MM.1S (cell line): ENCODE measurements at regions not wholly inside any gene's neighbourhood (a gene's known extent, or its start where the extent isn't known, plus 50 kb on each side); places are given as distances from the start of the nearest gene placed in this dataset.

Experiments used
- DNase-seq: peaks from one replicate; pipeline ENCODE4 v3.0.0-alpha.2; 2015
- H2AFZ ChIP-seq: fragments of 300-600 bp; sonication (generic); 2 replicates; pipeline ENCODE4 v1.6.0; 2016; ENCODE audit warnings: antibody characterized with exemption, low read length
- H3F3A ChIP-seq: fragments of 300-600 bp; sonication (generic); 2 replicates; pipeline ENCODE4 v1.6.1; 2016; ENCODE audit warnings: mild to moderate bottlenecking, antibody characterized with exemption, low read length, moderate library complexity, mixed read lengths; ENCODE audit not compliant: insufficient read depth
- H3K27ac ChIP-seq: fragments of 300-600 bp; sonication (generic); 2 replicates; pipeline ENCODE4 v1.5.1; 2016; ENCODE audit warnings: mild to moderate bottlenecking, low read length
- H3K27me3 ChIP-seq: fragments of 300-600 bp; sonication (generic); replicated peaks from 2 replicates; pipeline ENCODE4 v1.6.0; 2016; ENCODE audit warnings: low read length; ENCODE audit not compliant: insufficient read depth
- H3K36me3 ChIP-seq: fragments of 300-600 bp; sonication (generic); replicated peaks from 2 replicates; pipeline ENCODE4 v1.6.1; 2016; ENCODE audit warnings: mild to moderate bottlenecking, low read length, mixed read lengths; ENCODE audit not compliant: insufficient read depth
- H3K4me1 ChIP-seq: fragments of 300-600 bp; sonication (generic); 2 replicates; pipeline ENCODE4 v1.6.1; 2016; ENCODE audit warnings: low read length, mixed read lengths
- H3K4me2 ChIP-seq: fragments of 300-600 bp; sonication (generic); 2 replicates; pipeline ENCODE4 v1.6.0; 2016; ENCODE audit warnings: low read depth, low read length
- H3K4me3 ChIP-seq: fragments of 300-600 bp; sonication (generic); 2 replicates; pipeline ENCODE4 v1.5.1; 2016; ENCODE audit warnings: low read length, mixed read lengths
- H3K79me2 ChIP-seq: fragments of 300-600 bp; sonication (generic); 2 replicates; pipeline ENCODE4 v1.6.1; 2016; ENCODE audit warnings: mixed run types, low read length, mixed read lengths
- H3K9ac ChIP-seq: fragments of 300-600 bp; sonication (generic); 2 replicates; pipeline ENCODE4 v1.6.1; 2016; ENCODE audit warnings: low read length, mixed read lengths
- H3K9me2 ChIP-seq: fragments of 300-600 bp; sonication (generic); replicated peaks from 2 replicates; pipeline ENCODE4 v1.6.1; 2016; ENCODE audit warnings: mild to moderate bottlenecking, low read length, mixed read lengths; ENCODE audit not compliant: insufficient read depth
- H3K9me3 ChIP-seq: fragments of 300-600 bp; sonication (generic); replicated peaks from 2 replicates; pipeline ENCODE4 v1.6.1; 2016; ENCODE audit warnings: mild to moderate bottlenecking, low read length, mixed read lengths; ENCODE audit not compliant: insufficient read depth
- H4K20me1 ChIP-seq: fragments of 300-600 bp; sonication (generic); 2 replicates; pipeline ENCODE4 v1.6.1; 2016; ENCODE audit warnings: mild to moderate bottlenecking, low read length, moderate library complexity, mixed read lengths; ENCODE audit not compliant: insufficient read depth
- EZH2 ChIP-seq: fragments of 300-600 bp; sonication (generic); optimal IDR thresholded peaks from 2 replicates; pipeline ENCODE3; 2017; ENCODE audit warnings: low read depth, mild to moderate bottlenecking, antibody characterized with exemption, low read length, mixed read lengths
- EZH2phosphoT487 ChIP-seq: fragments of 300-600 bp; sonication (generic); IDR thresholded peaks from 2 replicates; pipeline ENCODE4 v1.6.1; 2018; ENCODE audit warnings: antibody characterized with exemption, low read length
- TF ChIP-seq, protein P1 (sequence below): fragments of 300-600 bp; sonication (generic); IDR thresholded peaks from 2 replicates; pipeline ENCODE4 v1.5.1; 2016; ENCODE audit warnings: antibody characterized with exemption, low read length, mixed read lengths

GRCh38 chr11:69385832-69386427 is 92.0 kb downstream of the MYEOV start:
- no peaks in the 10 kb centered on the region for H3K79me2 ChIP-seq
- no peaks in the 10 kb centered on the region for H3K9me3 ChIP-seq
- H3K4me2 ChIP-seq: no peak overlapping the region
- no peak for TF ChIP-seq EZH2phosphoT487
- TF ChIP-seq EZH2: no peak
- TF ChIP-seq, protein P1, sequence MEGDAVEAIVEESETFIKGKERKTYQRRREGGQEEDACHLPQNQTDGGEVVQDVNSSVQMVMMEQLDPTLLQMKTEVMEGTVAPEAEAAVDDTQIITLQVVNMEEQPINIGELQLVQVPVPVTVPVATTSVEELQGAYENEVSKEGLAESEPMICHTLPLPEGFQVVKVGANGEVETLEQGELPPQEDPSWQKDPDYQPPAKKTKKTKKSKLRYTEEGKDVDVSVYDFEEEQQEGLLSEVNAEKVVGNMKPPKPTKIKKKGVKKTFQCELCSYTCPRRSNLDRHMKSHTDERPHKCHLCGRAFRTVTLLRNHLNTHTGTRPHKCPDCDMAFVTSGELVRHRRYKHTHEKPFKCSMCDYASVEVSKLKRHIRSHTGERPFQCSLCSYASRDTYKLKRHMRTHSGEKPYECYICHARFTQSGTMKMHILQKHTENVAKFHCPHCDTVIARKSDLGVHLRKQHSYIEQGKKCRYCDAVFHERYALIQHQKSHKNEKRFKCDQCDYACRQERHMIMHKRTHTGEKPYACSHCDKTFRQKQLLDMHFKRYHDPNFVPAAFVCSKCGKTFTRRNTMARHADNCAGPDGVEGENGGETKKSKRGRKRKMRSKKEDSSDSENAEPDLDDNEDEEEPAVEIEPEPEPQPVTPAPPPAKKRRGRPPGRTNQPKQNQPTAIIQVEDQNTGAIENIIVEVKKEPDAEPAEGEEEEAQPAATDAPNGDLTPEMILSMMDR: no peak
- H2AFZ ChIP-seq: no peak overlapping the region
- H3K36me3 ChIP-seq: no peaks in the 10 kb centered on the region
- peaks cover 18% of the 10 kb centered on the region for H3K4me1 ChIP-seq
- no peak overlapping the region for H3K27ac ChIP-seq
- no peak overlapping the region for H3K9ac ChIP-seq
- no peaks in the 10 kb centered on the region for H3F3A ChIP-seq
- H3K4me3 ChIP-seq: no peak overlapping the region
- DNase-seq: no peak
- no peaks in the 10 kb centered on the region for H4K20me1 ChIP-seq
- peaks cover 10% of the 10 kb centered on the region for H3K27me3 ChIP-seq
- H3K9me2 ChIP-seq: no peaks in the 10 kb centered on the region

DNA sequence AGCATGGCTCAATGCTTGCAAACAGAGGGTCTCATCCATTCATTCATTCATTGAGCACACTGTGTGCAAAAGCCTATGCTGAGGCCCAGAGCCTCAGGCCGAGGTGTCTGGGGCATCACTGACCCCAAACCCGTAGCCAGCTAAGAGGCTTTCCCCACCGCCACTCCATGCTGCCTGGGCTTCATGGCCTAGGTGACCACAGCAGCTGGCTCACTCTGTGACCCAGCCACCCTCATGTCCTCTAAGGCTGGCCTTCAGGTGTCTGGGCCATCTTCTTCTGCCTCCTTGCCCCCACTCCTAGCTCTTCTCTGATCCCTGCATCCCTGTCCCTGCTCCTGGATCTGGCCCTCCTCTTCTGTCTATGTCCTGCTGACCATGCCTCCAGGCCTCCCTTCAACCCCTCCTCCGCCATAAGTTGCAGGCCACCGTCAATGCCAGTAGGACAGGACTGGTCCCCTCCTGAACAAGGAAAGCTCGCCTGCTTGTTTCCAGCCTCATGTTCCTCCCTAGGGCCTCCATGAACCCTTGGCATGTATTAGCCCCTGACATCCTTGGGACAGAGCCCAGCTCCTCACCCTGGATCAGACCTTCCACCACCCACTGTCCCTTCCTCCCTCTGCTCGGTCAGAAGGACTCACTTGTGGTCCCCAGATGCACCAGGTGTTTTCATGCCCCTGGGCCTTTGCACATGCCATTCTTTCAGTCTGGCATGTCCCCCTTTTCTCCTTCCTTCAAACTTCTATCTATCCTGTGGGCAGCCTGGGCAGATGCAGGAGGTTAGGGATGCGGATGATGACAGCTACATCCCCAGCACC is 92.8 kb downstream of the MYEOV start:
- Histone ChIP-seq H4K20me1 (no peaks in the 10 kb centered on the region), H3K9me2 (no peaks in the 10 kb centered on the region), H3K4me2 (no peak overlapping the region), H3K27ac (no peak overlapping the region), H2AFZ (no peak overlapping the region), H3K79me2 (no peaks in the 10 kb centered on the region), H3K4me1 (peaks cover 14% of the 10 kb centered on the region), H3K9me3 (no peaks in the 10 kb centered on the region), H3K36me3 (no peaks in the 10 kb centered on the region), H3F3A (no peaks in the 10 kb centered on the region), H3K9ac (no peak overlapping the region), H3K4me3 (no peak overlapping the region), H3K27me3 (peaks cover 18% of the 10 kb centered on the region)
- TF ChIP-seq, protein P1: no peak
- TF ChIP-seq EZH2phosphoT487: no peak
- no peak for TF ChIP-seq EZH2
- no peak for DNase-seq

- H4K20me1 ChIP-seq: no peaks in the 10 kb centered on the region
These were observed 93.5 kb downstream of the MYEOV start for GRCh38 chr11:69387409-69387885.

More at GRCh38 chr11:69387409-69387885, 93.5 kb downstream of the MYEOV start:
- Histone ChIP-seq H3K9ac (no peak overlapping the region), H3K27ac (no peak overlapping the region), H3K4me3 (no peak overlapping the region), H3K4me1 (peaks cover 10% of the 10 kb centered on the region), H3K9me2 (no peaks in the 10 kb centered on the region), H3K27me3 (peaks cover 25% of the 10 kb centered on the region), H3K36me3 (no peaks in the 10 kb centered on the region), H3F3A (no peaks in the 10 kb centered on the region), H3K79me2 (no peaks in the 10 kb centered on the region), H3K4me2 (no peak overlapping the region), H3K9me3 (no peaks in the 10 kb centered on the region), H2AFZ (no peak overlapping the region)
- no peak for DNase-seq
- no peak for TF ChIP-seq EZH2phosphoT487
- TF ChIP-seq EZH2: no peak
- TF ChIP-seq, protein P1: no peak
